ENCODE measurements at regions not wholly inside any gene's neighbourhood (a gene's known extent, or its start where the extent isn't known, plus 50 kb on each side); places are given as distances from the start of the nearest gene placed in this dataset.
"Not testable (repeated sequence)": the region's sequence is repeated elsewhere in the genome, so short reads cannot be mapped to it uniquely, and the experiment has no call there.

GRCh38 chr7:20839196-20839735 is 52.6 kb upstream of the SP8 start:
- DNase-seq: no peak

- DNase-seq: no peak
Observed at GRCh38 chr7:20839987-20840386, 53.3 kb upstream of the SP8 start.

- DNase-seq: no peak
Observed at GRCh38 chr7:20846791-20847190, 60.1 kb upstream of the SP8 start.

GRCh38 chr7:20858951-20859350 is 72.3 kb upstream of the SP8 start:
- DNase-seq: no peak

- no peak for DNase-seq
Observed at GRCh38 chr7:20861468-20861867, 74.8 kb upstream of the SP8 start.

- no peak for DNase-seq
Observed at GRCh38 chr7:20862554-20862953, 75.9 kb upstream of the SP8 start.

GRCh38 chr7:20864221-20864620 is 77.5 kb upstream of the SP8 start:
- DNase-seq: no peak

- no peak for DNase-seq
Observed at GRCh38 chr7:20865684-20866083, 79.0 kb upstream of the SP8 start.

GRCh38 chr7:20870977-20871376 is 84.3 kb upstream of the SP8 start:
- no peak for DNase-seq

GRCh38 chr7:20892776-20893175 is 106.1 kb upstream of the SP8 start:
- no peak for DNase-seq

GRCh38 chr7:20894806-20895205 is 108.1 kb upstream of the SP8 start:
- DNase-seq: no peak

- no peak for DNase-seq
Observed at GRCh38 chr7:20895563-20895962, 108.9 kb upstream of the SP8 start.

- no peak for DNase-seq
Observed at GRCh38 chr7:20896996-20897395, 110.3 kb upstream of the SP8 start.

GRCh38 chr7:20906801-20907453 is 120.2 kb upstream of the SP8 start:
- DNase-seq: no peak

- DNase-seq: no peak
Observed at GRCh38 chr7:20911081-20911480, 124.4 kb upstream of the SP8 start.

- DNase-seq: no peak
Observed at GRCh38 chr7:20913853-20914252, 127.2 kb upstream of the SP8 start.

GRCh38 chr7:20916311-20916710 is 129.6 kb upstream of the SP8 start:
- no peak for DNase-seq

GRCh38 chr7:20917603-20918002 is 130.9 kb upstream of the SP8 start:
- DNase-seq: no peak

- DNase-seq: no peak
Observed at GRCh38 chr7:20918156-20918555, 131.5 kb upstream of the SP8 start.

GRCh38 chr7:20927178-20927577 is 140.5 kb upstream of the SP8 start:
- DNase-seq: not testable (repeated sequence)

- no peak for DNase-seq
Observed at GRCh38 chr7:20927976-20928375, 141.3 kb upstream of the SP8 start.

GRCh38 chr7:20929199-20929598 is 142.5 kb upstream of the SP8 start:
- DNase-seq: no peak

GRCh38 chr7:20931739-20932138 is 145.1 kb upstream of the SP8 start:
- no peak for DNase-seq

- DNase-seq: no peak
Observed at GRCh38 chr7:20932785-20933527, 146.3 kb upstream of the SP8 start.

GRCh38 chr7:20945451-20945850 is 158.8 kb upstream of the SP8 start:
- no peak for DNase-seq

Data from retina (tissue), 1 donor.